ENCODE measurements at regions not wholly inside any gene's neighbourhood (a gene's known extent, or its start where the extent isn't known, plus 50 kb on each side); places are given as distances from the start of the nearest gene placed in this dataset.
"Not testable (repeated sequence)": the region's sequence is repeated elsewhere in the genome, so short reads cannot be mapped to it uniquely, and the experiment has no call there.

DNA sequence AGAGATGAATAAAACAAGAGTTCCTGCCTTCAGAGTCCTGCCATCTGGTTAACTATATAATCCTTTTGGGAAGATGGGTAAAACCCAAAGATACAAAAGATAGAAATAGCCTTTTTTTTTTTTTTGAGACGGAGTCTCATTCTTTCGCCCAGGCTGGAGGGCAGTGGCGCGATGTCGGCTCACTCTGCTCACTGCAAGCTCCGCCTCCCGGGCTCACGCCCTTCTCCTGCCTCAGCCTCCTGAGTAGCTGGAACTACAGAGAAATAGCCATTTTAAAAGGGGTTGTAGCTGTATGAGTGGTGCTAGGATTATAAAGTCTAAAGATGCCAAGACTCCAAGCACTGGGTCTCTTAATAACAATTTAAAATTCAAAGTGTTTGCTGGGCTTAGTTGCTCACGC, 97.2 kb downstream of the KDR start:
- no peak for DNase-seq (ENCODE audit: low read depth)

DNA sequence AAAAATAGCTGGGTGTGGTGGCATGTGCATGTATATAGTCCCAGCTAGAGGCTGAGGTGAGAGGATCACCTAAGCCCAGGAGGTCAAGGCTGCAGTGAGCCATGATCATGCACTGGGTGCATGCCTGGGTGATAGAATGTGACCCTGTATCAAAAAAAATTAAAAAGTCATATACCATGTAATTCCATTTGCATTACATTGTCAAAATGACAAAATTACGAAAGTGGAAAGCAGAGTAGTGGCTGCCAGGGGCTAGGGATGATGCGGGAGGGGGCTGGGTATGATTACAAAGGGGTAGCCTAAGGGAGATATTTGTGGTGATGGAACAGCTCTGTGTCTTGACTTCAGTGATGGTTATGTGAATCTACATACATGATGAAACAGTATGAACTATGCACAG, 97.8 kb downstream of the KDR start:
- no peak for DNase-seq (ENCODE audit: low read depth)

DNA sequence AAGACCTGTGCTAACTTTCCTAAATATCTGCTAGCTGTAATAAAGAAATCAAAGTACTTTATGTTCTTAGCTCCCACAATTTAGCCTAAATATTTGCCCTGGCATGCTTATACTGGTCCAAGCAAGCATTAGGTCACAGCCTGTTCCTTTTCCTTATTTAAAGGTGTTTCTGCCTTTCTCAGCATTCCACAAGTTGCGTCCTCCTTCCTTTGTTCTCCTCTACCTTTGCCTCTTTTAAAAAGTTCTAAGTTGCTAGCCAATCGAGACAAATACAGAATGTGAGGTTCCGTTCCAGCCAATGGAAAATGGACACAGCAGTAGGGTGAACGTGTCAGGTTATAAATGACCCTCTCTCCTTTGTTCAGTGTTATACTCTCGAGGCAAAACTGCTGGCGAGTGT, 99.9 kb downstream of the KDR start:
- not testable (repeated sequence) for DNase-seq (ENCODE audit: low read depth)

DNA sequence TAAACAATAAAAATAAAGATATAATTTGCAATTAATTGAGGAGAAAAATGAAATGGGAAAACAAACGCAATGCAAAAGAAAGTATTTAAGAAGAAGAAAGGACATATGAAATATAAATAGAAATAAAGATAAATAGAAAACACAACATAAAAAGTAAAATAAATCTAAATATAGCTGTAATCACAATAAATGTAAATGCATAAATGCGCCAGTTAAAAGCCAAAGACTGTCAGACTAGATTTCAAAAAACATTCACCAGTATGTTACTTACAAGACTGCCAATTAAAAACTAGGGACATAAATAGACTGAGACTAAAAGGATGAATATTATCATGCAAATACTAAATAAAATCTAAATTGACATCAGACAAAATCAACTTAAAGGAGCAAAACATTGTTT, 102.4 kb downstream of the KDR start:
- DNase-seq (ENCODE audit: low read depth), result no peak

DNA sequence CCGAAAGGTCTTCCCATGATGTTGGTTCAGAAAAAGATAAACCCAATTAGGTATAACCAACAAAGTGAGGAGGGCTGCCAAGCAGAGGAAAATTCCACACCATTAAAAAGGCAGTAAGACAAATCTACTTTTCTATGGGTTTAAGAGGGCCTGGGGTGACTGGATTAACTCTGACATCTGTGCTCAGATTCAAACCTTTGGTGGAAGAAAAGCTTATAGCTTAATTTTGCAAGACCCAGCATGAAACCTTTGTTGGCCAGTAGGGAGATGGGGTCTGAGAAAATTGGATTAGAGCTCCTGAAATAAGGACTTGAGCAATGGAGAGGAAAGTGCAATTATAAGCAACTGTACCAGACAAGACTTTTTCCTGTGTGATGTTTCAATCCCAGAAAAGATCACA, 104.2 kb downstream of the KDR start:
- DNase-seq (ENCODE audit: low read depth), result no peak

DNA sequence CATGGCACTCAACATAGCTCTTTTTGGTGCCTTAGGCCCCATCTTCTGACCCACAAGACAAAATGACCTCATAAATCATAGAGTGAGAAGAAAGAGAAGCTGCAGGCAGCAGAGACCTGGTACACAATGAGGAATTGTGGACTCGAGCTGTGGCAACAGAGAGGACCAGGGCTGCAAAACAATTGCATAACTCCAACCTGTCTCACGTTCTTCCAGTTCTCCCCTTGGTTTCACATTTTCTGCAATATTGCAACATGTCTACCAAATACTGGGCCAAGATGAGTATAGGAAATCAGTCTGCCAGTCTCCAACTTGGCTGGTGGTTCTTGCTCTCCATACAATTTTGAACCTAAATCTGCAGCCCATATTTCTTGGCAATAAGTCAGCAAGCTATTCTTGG, 105.3 kb downstream of the KDR start:
- no peak for DNase-seq (ENCODE audit: low read depth)

DNA sequence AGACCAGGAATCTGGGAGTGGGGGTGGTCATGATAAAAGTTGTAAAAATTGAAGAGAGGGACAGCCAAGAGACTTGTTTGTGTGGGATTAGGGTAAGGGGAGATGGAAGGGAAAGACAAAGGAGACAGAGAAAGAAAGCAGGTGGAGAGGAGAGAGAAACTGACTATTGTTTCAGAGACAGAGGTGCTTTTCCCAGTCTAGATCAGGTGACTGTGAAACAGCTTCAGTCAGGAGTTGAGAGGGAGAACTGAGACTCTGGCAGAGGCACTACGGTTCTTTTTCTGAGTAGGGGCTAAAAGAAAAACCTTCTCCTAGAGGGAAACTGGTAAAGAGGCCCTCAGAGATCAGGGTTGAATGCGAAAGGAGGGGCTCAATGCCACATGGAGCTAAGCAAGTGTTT, 106.4 kb downstream of the KDR start:
- no peak for DNase-seq (ENCODE audit: low read depth)

DNA sequence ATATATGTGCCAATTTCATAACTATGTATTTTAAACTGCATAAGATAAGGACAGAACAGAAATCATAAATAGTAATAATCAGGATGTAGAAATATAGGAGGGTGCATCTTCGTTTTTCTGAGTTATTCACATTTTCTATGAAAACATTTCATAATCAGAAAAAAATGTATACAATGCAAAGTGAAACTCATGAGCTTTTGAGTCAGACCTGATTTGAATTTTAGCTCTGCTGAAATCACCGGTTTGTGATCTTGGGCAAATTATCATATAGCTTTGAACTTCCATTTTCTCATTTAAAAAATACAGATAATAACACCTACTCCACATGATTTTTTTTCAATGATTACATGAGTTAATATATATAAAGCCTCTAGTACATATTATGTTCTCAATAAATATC, 106.9 kb downstream of the KDR start:
- no peak for DNase-seq (ENCODE audit: low read depth)

DNA sequence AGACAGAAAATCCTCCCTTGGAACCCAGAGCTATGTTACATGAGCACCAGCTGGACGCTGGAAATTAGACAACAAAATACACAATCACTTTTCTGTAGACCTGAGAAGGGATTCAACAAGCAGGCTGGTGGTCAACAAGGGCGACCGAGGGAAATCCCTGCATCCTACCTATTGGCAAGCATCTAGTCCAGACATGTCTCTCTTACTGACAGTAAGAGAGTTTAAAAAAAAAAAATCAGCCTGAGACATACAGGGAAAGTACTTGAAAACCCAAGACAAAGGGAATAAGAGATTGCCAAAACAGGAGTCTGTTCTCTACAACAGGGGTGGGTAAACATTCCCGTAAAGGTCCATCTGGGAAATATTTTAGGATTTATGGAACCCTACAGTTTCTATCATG, 108.0 kb downstream of the KDR start:
- no peak for DNase-seq (ENCODE audit: low read depth)

DNA sequence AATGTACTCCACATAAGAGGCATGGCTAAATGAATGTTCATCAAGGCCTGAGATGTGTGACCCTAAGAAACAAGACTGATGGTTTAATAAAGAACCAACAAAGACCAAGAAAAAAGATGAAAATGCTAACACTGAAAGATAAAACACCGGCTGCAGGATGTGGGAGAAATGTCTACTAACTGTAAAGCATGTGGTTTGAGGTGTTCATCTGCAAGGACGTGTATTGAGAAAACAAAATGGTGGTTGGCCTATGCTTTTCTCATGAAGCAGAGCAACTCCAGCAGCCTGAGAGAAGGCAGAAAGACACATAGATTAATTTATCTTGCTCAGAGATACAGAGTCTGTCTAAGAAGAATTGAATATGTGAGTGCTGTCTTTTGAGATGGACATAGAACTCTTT, 109.3 kb downstream of the KDR start:
- no peak for DNase-seq (ENCODE audit: low read depth)

DNA sequence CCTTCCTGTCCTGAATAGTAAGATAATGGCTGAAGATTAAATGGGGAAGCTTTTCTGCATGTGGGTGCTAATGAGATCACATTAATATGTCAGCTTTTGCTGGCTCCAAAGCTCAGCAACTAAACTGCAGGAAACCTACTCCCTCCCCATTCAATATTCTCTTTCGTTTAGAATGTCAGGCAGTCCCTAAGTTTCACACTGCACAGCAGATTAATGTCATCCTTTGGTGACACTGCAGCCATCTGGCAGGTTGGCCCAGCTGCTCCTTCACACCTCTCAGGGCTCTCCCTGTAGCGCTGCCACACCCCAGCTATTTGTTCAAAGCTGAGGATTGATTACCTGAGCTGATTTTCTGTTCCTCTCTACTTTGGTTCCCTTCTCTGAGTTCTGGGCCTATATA, 110.5 kb downstream of the KDR start:
- no peak for DNase-seq (ENCODE audit: low read depth)

DNA sequence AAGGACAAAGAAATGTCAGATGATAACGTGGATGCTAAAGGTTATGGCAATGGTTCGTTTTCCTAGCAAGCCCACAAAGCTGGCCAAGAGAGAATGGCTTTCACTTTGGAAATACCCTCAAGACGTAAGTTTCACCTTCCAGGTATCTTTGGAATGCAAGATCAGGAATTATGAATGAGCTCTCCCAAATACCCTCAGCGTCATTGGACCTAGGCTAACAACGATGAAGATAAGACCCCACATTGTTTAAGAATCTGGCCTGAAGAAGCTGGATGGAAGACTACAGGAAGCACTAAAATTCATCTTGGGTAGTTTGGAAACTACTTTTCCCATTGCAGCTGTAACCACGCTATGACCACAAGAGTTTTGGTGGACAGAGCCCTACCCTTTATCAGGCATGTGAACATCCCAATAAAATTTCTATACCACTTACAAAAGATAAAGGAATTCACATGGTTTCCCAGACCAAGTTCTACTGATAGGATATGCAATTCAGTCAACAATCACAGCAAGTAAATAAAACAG, 111.9 kb downstream of the KDR start:
- no peak for DNase-seq (ENCODE audit: low read depth)

DNA sequence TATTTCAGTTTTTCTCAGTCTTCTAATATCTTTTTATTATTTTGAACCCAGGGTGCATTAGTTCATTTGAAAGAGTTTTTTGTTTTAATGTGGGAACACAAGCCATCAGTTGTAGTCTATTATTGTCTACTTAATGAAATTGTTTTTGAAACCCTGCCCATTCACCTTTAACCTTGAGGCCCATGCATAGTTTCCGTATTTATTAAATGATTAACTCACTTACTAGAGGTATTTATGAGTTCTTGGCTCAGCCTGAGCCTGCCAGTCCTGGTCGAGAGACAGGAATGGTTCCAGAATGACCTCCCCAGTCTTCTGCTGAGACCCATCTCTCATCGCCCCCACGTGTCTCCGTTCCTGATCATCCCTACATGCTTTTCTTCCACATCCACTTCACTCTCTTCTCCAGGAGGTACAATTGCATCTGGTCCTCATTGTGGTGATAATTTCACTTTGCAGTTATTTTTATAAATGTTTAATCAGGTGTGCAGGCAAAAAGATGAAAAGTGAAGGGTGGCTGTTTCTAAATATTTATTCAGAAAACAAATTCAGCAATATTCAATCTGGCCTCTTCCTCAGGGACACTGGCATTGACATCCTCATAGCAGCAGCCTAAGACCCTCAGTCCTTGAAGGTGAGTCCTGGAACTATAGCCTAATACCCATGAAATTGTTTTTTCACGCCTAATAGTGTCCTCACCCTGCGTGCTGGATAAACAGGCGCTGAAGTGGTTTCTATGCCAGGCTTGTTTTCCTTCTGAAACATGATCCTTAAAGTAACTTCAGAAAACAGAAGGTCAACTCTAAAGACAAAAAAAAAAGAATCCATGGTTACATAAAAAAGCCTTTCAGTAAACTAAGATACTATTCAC, 112.8 kb downstream of the KDR start:
- DNase-seq (ENCODE audit: low read depth), result no peak

DNA sequence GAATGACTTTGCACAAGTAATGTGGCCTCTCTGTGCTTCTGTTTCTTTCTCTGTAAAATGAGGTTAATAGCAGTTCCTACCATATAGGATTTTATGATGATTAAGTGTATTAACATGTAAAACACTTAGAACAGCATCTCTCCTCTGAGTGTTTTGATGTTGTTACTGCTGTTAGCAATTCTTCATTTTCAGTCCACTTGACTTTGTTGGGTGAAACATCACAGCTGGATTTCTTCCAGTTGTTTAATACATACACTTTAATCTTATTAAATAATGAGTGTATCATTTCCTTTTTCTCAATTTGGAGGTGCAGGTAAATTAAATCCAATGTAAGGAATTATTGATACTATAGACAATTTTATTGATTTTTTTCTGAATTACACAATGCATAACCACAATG, 113.6 kb downstream of the KDR start:
- no peak for DNase-seq (ENCODE audit: low read depth)

DNA sequence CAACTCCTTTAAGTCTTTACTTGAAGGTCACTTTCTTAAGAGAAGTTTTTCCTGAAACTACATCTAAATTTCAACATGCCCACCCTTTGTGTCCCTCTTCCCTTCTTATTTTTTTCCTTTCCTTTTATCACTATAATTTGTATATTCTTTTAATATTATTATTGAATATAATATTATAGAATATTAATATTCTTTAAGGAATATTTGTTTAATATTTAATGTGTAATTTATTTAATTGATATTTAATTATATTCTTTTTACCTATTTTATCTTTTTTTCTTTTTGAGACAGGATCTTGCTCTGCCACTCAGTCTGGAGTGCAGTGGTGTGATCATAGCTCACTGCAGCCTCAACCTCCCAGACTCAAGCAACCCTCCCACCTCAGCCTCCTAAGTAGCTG, 114.8 kb downstream of the KDR start:
- DNase-seq (ENCODE audit: low read depth), result no peak

DNA sequence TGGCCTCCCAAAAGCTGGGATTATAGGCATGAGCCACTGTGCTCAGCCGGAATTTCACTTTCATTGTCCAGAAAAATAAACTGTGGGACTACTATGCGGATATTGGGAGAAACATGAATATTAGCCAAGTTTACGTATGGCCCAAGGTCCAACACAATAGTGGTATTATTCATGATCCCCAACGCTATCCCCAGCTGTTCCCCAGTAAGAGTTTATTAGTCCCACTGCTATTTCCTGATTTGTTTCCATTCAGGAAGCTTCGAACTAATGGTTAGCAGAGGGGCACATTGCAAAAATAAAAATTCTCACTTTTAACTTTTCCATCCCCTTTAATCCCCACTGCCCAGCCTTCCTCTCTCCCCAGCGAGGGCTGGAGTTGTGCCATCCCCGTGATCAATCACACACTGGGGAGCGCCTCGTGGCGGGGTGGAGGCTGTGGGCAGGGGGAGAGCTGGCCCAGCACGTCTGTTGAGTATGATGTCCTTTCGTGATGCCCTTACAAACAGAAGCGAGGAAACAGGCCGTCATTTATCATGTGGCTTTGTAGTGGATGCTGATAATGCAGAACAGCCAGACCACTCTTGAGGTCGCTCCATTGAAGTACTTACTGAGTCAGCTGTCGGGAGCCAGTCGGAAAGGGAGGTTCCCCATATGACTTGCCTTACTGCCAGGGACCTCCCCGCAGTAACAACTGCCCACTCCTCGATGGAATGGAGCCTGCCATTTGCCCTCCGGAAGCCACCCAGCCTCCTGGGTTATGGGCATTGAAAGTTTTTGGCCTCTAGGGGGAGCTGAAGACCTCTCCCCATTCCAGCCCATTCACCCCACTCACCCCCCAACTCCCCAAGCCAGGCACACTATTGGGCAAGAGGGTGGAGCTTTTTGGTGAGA, 117.0 kb downstream of the KDR start:
- DNase-seq (ENCODE audit: low read depth), result peak; percentile 9

DNA sequence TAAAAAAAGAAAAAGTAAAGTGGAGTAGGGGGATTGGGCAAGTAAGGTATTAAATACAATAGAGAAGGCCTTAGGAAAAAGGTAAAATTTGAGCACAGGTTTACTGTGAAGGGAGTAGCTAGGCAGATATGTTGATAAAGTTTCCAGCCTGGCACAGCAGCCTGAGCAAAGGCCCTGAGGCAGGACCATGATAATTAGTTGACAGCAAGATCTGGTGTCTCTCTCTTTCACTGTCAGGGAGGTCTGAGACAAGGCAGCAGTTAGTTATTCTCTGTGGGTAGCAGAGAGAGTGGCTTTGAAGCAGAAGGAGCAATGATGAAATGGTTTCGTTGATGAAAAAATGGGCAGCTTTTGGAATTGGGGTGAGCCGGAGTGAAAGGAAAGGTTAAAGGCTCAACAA, 119.5 kb downstream of the KDR start:
- no peak for DNase-seq (ENCODE audit: low read depth)

DNA sequence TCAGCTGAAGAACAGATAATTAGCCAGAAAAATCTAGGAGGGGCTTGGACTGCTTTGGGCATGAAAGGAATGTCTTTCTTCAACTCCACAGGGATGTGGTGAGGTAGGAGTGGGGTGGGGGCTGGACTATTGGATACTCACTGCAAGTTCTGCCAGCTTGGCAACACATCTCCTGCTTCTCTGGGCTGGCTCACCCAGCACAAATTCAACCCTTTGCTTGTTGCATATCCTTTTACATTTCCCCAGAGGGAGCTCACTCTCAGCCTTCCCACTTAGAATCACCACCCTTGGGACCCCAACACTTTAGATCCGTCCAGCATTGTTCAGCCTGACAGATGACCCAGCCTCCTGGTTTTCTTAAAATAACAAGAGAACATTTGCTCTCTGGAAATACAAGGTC, 120.6 kb downstream of the KDR start:
- no peak for DNase-seq (ENCODE audit: low read depth)

DNA sequence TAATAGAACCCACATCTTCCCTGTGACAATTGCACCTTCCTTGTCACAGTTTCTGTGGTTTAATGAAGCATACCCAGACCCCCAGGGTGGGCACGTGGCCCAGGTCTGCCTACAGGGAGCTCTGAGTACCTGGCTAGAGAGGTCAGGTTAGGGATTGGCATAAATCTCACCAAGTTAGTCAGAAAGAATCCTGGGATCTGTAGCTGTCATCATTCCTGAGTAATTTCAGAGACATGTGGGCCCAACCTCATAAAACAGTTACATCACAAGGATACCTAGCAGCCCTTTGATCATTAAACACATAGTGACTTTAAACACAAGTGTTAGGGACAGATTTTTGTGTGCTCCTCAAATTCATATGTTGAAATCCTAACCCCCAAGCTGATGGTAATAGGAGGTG, 123.0 kb downstream of the KDR start:
- DNase-seq (ENCODE audit: low read depth), result peak; percentile 6

DNA sequence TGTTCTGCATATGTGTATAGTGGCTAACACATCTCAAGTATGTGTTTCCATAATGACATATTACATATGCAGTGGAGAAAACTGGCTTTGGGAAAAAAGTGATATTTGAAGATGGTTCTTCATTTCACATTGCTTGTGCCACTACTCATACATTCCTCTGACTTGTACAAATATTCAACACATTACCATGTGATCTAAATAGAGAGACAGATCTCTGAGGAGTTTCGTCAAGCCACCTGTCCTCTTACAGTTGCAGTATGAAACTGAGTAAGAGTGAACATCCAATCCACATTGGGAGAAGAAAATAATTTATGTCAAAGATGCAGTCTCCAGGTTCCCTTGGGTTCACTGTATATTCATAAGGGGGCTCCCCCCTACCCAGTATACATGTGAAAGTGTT, 123.9 kb downstream of the KDR start:
- DNase-seq (ENCODE audit: low read depth), result no peak

DNA sequence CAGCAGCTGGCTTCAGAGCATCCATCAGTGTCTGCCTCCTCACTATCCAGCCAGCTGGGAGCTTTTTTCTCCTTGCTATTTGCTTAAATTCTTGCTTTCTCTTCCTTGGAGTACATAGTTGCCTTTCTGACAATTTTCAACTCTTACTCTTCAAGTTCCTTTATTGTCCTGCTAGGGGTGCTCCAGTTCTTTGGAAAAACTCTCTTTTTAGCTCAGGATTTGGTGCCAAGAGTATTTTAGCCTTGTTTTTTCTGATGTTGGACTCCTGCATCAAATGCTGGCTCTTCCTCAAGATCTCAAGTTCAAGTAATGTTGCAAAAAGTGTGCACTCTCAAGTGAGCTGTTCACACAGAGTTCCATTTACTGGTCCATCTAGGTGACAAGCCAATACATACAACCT, 126.4 kb downstream of the KDR start:
- DNase-seq (ENCODE audit: low read depth), result peak; percentile 11

DNA sequence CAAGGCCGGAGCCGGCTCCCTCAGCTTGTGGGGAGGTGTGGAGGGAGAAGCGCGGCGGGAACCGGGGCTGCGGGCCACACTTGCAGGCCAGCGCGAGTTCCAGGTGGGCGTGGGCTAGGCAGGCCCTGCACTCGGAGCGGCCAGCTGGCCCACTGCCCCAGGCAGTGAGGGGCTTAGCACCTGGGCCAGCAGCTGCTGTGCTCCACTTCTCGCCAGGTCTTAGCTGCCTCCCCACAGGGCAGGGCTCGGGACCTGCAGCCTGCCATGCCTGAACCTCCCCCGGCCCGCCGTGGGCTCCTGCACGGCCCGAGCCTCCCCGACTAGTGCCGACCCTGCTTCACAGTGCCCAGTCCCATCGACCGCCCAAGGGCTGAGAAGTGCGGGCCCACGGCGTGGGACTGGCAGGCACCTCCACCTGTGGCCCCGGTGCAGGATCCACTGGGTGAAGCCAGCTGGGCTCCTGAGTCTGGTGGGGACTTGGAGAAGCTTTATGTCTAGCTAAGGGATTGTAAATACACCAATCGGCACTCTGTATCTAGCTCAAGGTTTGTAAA, 131.8 kb downstream of the KDR start:
- DNase-seq (ENCODE audit: low read depth), result not testable (repeated sequence)

DNA sequence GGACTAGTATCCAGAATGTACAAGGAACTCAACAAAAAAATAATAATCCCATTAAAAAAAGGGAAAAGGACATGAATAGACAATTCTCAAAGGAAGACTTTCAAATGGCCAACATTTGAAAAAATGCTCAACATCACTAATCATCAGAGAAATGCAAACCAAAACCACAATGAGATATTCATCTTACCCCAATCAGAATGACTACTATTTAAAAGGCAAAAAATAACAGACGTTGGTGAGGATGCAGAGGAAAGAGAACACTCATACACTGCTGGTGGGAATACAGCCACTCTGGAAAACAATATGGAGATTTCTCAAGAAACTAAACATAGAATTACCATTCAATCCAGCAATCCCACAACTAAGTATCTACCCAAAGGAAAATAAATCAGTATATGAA, 133.1 kb downstream of the KDR start:
- peak; percentile 31 for DNase-seq (ENCODE audit: low read depth)
